Sigmoid colon (tissue), 4 donors: ENCODE measurements at regions not wholly inside any gene's neighbourhood (a gene's known extent, or its start where the extent isn't known, plus 50 kb on each side); places are given as distances from the start of the nearest gene placed in this dataset.
"Not testable (repeated sequence)": the region's sequence is repeated elsewhere in the genome, so short reads cannot be mapped to it uniquely, and the experiment has no call there.

Experiments
- POLR2A ChIP-seq, 2 donors: fragments of 450-650 bp; IDR thresholded peaks; one replicate each; pipeline ENCODE4 v1.6.1; 2016; ENCODE audit warnings: antibody characterized with exemption in 2 of 2, mild to moderate bottlenecking in 2 of 2, moderate library complexity in 2 of 2
- POLR2AphosphoS5 ChIP-seq, 4 donors: sonication (generic); formaldehyde crosslinking; IDR thresholded peaks; one replicate each; pipeline ENCODE4 v1.6.1; 2017; ENCODE audit warnings: antibody characterized with exemption in 4 of 4
- TF ChIP-seq, protein P1 (sequence below), 4 experiments: fragments of 450-650 bp in 3 of 4; fragments of 200-600 bp in 1 of 4; IDR thresholded peaks; one replicate each; pipeline ENCODE4 v1.5.1; 2016 to 2019; ENCODE audit warnings: antibody characterized with exemption in 4 of 4, mild to moderate bottlenecking in 3 of 4, moderate library complexity in 2 of 4

DNA sequence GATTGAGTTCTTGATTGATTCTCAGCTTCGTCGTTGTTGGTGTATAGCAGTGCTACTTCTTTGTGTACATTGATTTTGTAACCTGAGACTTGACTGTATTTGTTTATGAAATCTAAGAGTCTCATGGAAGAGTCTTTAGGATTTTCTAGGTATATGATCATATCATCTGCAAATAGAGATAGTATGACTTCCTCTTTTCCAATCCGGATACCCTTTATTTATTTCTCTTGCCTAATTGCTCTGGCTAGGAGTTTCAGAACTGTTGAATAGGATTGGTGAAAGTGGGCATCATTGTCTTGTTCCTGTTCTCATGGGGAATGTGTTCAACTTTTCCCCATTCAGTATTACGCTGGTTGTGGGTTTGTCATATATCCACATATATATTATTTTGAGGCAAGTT lies 72.3 kb upstream of the ADORA2B start:
- TF ChIP-seq, protein P1, sequence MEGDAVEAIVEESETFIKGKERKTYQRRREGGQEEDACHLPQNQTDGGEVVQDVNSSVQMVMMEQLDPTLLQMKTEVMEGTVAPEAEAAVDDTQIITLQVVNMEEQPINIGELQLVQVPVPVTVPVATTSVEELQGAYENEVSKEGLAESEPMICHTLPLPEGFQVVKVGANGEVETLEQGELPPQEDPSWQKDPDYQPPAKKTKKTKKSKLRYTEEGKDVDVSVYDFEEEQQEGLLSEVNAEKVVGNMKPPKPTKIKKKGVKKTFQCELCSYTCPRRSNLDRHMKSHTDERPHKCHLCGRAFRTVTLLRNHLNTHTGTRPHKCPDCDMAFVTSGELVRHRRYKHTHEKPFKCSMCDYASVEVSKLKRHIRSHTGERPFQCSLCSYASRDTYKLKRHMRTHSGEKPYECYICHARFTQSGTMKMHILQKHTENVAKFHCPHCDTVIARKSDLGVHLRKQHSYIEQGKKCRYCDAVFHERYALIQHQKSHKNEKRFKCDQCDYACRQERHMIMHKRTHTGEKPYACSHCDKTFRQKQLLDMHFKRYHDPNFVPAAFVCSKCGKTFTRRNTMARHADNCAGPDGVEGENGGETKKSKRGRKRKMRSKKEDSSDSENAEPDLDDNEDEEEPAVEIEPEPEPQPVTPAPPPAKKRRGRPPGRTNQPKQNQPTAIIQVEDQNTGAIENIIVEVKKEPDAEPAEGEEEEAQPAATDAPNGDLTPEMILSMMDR (IDR thresholded peaks at IDR 0.05) = not testable (repeated sequence)
- not testable (repeated sequence) for TF ChIP-seq POLR2AphosphoS5, POLR2A (IDR thresholded peaks at IDR 0.05)
